Loucy (cell line): ENCODE measurements at regions not wholly inside any gene's neighbourhood (a gene's known extent, or its start where the extent isn't known, plus 50 kb on each side); places are given as distances from the start of the nearest gene placed in this dataset.

ENCODE experiments used
- H2AFZ ChIP-seq: fragments of 200-600 bp; sonication (generic); 2 replicates; pipeline ENCODE4 v1.6.0; 2016; ENCODE audit warnings: antibody characterized with exemption, mild to moderate bottlenecking, low read length, moderate library complexity
- H3F3A ChIP-seq: fragments of 200-600 bp; 2 replicates; pipeline ENCODE4 v1.6.0; 2016; ENCODE audit warnings: antibody characterized with exemption, low read depth, mild to moderate bottlenecking
- H3K27me3 ChIP-seq: fragments of 200-600 bp; sonication (generic); 2 replicates; pipeline ENCODE4 v1.6.1; 2014; ENCODE audit warnings: low read length, mild to moderate bottlenecking; ENCODE audit not compliant: insufficient read depth, poor library complexity, severe bottlenecking
- H3K36me3 ChIP-seq: fragments of 200-600 bp; sonication (generic); 2 replicates; pipeline ENCODE4 v1.6.1; 2016; ENCODE audit warnings: low read length; ENCODE audit not compliant: insufficient read depth
- H3K4me1 ChIP-seq: fragments of 200-600 bp; sonication (generic); 2 replicates; pipeline ENCODE4 v1.5.1; 2014; ENCODE audit warnings: low read length, mild to moderate bottlenecking; ENCODE audit not compliant: insufficient read depth, poor library complexity, severe bottlenecking
- H3K4me2 ChIP-seq: fragments of 200-600 bp; sonication (generic); 2 replicates; pipeline ENCODE4 v1.6.0; 2014; ENCODE audit warnings: antibody characterized with exemption, low read length, low read depth, mild to moderate bottlenecking; ENCODE audit not compliant: poor library complexity, severe bottlenecking
- H3K4me3 ChIP-seq: fragments of 200-600 bp; sonication (generic); 2 replicates; pipeline ENCODE4 v1.5.1; 2014; ENCODE audit warnings: low read length, mild to moderate bottlenecking, mixed read lengths; ENCODE audit not compliant: poor library complexity, severe bottlenecking
- H3K79me2 ChIP-seq: fragments of 200-600 bp; sonication (generic); 2 replicates; pipeline ENCODE4 v1.6.1; 2014; ENCODE audit warnings: low read length; ENCODE audit not compliant: insufficient read depth
- H3K9ac ChIP-seq: fragments of 200-600 bp; sonication (generic); 2 replicates; pipeline ENCODE4 v1.6.0; 2014; ENCODE audit warnings: mild to moderate bottlenecking, low read depth, low read length, moderate library complexity; ENCODE audit not compliant: poor library complexity, severe bottlenecking
- H3K9me2 ChIP-seq: fragments of 200-600 bp; sonication (generic); replicated peaks from 2 replicates; pipeline ENCODE4 v1.6.1; 2016; ENCODE audit warnings: low read depth, low read length, mixed read lengths
- H3K9me3 ChIP-seq: fragments of 200-600 bp; sonication (generic); 2 replicates; pipeline ENCODE4 v1.6.1; 2014; ENCODE audit warnings: mild to moderate bottlenecking, antibody characterized with exemption, low read length, low read depth; ENCODE audit not compliant: insufficient read depth
- H4K20me1 ChIP-seq: fragments of 200-600 bp; sonication (generic); 2 replicates; pipeline ENCODE4 v1.6.0; 2014; ENCODE audit warnings: antibody characterized with exemption, low read length, mild to moderate bottlenecking; ENCODE audit not compliant: insufficient read depth, poor library complexity, severe bottlenecking
- CTCF ChIP-seq: fragments of 200-600 bp; sonication (generic); conservative IDR thresholded peaks from 2 replicates; pipeline ENCODE4 v1.5.1; 2014; ENCODE audit warnings: mild to moderate bottlenecking, antibody characterized with exemption, low read length
- EZH2phosphoT487 ChIP-seq: fragments of 200-600 bp; IDR thresholded peaks from 2 replicates; pipeline ENCODE4 v1.6.1; 2018; ENCODE audit warnings: antibody characterized with exemption, mild to moderate bottlenecking, moderate library complexity, borderline replicate concordance

- H3F3A ChIP-seq: peaks cover 10% of the 10 kb centered on the region
- H3K9me3 ChIP-seq: no peaks in the 10 kb centered on the region
- H2AFZ ChIP-seq: no peak overlapping the region
- H3K9ac ChIP-seq: peak overlapping the region; percentile 65
- H3K27me3 ChIP-seq: no peaks in the 10 kb centered on the region
- no peaks in the 10 kb centered on the region for H3K9me2 ChIP-seq
- peak overlapping the region; percentile 78 for H3K4me2 ChIP-seq
- peaks cover 49% of the 10 kb centered on the region for H3K4me1 ChIP-seq
- no peaks in the 10 kb centered on the region for H3K36me3 ChIP-seq
- H4K20me1 ChIP-seq: no peaks in the 10 kb centered on the region
- TF ChIP-seq EZH2phosphoT487 (no peak), CTCF (no peak)
- peak overlapping the region; percentile 57 for H3K4me3 ChIP-seq
- no peaks in the 10 kb centered on the region for H3K79me2 ChIP-seq
Observed at GRCh38 chrX:38878641-38879340, 77.5 kb downstream of the MID1IP1 start.

DNA sequence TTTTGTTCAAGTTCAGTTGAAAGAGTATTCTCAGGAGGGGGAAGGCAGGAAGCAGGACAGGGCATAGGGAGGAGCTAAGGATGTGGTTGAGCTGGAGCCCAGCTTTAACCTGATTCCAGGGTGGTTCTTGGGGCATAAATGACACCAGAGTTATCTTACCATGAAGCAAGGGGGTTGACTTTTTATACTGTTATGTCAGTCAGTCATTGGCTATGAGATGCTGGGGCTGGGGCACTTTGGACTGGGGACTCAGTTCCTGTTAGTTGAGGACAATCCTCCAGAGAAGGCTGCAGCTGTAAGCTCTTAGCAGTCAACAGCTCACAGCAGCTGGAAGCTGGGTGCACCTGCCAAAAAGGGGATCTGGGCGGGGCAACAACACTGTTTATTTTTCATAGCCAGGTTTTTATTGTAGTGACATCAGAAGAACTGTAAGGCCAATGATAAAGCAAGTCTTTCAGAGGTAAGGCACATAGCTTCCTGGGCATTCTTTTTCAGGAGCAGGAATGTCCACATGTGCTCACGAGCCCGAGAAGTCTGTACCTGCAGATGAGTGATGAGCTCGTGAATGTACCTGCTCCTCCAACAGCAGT, 78.5 kb downstream of the MID1IP1 start:
- peak overlapping the region; percentile 57 for H3K4me3 ChIP-seq
- H3K79me2 ChIP-seq: no peaks in the 10 kb centered on the region
- H3K36me3 ChIP-seq: no peaks in the 10 kb centered on the region
- peaks cover 10% of the 10 kb centered on the region for H3F3A ChIP-seq
- no peaks in the 10 kb centered on the region for H3K9me3 ChIP-seq
- H3K4me1 ChIP-seq: peaks cover 49% of the 10 kb centered on the region
- H3K9ac ChIP-seq: peak overlapping the region; percentile 74
- no peaks in the 10 kb centered on the region for H4K20me1 ChIP-seq
- TF ChIP-seq EZH2phosphoT487 (no peak), CTCF (no peak)
- no peaks in the 10 kb centered on the region for H3K27me3 ChIP-seq
- no peaks in the 10 kb centered on the region for H3K9me2 ChIP-seq
- no peak overlapping the region for H2AFZ ChIP-seq
- H3K4me2 ChIP-seq: peak overlapping the region; percentile 78

DNA sequence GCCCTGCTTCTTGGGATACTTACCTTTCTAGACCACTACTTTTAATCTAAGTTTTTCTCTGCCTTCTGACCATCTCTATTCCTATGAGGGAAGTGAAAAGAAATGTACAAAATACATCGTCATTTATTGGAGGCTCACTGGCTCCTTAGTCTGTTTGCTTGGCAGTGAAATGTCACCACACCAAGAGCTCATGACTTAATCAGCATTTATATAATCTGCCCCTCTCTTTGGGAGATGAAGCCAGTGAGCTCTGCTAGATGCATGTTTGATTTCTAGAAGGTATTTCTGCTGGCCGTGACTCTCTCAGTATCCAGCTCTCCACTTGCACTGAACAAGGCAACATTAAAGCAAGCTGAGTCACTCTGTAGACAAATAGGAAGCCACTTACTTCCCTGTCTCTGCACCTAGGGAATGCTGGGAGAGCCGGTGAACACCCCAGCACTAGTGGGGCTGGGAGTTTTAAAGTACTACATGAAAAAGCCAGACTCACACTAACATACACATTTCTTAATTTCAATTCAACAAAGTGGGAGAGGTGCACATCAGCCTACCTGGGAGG, 79.1 kb downstream of the MID1IP1 start:
- peaks cover 10% of the 10 kb centered on the region for H3F3A ChIP-seq
- H2AFZ ChIP-seq: no peak overlapping the region
- peak overlapping the region; percentile 74 for H3K9ac ChIP-seq
- no peak for TF ChIP-seq CTCF
- TF ChIP-seq EZH2phosphoT487: no peak
- H3K9me2 ChIP-seq: no peaks in the 10 kb centered on the region
- peak overlapping the region; percentile 57 for H3K4me3 ChIP-seq
- no peaks in the 10 kb centered on the region for H3K36me3 ChIP-seq
- H3K4me2 ChIP-seq: peak overlapping the region; percentile 78
- no peaks in the 10 kb centered on the region for H4K20me1 ChIP-seq
- no peaks in the 10 kb centered on the region for H3K9me3 ChIP-seq
- peaks cover 49% of the 10 kb centered on the region for H3K4me1 ChIP-seq
- H3K79me2 ChIP-seq: no peaks in the 10 kb centered on the region
- no peaks in the 10 kb centered on the region for H3K27me3 ChIP-seq
